Chondrocyte (in vitro differentiated cells): ENCODE measurements at regions not wholly inside any gene's neighbourhood (a gene's known extent, or its start where the extent isn't known, plus 50 kb on each side); places are given as distances from the start of the nearest gene placed in this dataset.

Source experiments
- DNase-seq: peaks from one replicate; pipeline ENCODE4 v3.0.0; 2021; ENCODE audit warnings: mixed read lengths, low spot score
- H3K27ac Mint-ChIP-seq: one replicate; pipeline ENCODE4 v1.8.0; 2021; ENCODE audit warnings: mild to moderate bottlenecking, moderate library complexity, mixed read lengths; ENCODE audit not compliant: unreplicated experiment
- H3K27me3 Mint-ChIP-seq: 2 replicates; pipeline ENCODE4 v1.8.0; 2021; ENCODE audit warnings: low read depth, mixed read lengths
- H3K36me3 Mint-ChIP-seq: 2 replicates; pipeline ENCODE4 v1.8.0; 2021; ENCODE audit warnings: low read depth, mixed read lengths
- H3K4me1 Mint-ChIP-seq: 2 replicates; pipeline ENCODE4 v1.8.0; 2021; ENCODE audit warnings: low read depth, mild to moderate bottlenecking, mixed read lengths
- H3K4me3 Mint-ChIP-seq: one replicate; pipeline ENCODE4 v1.8.0; 2021; ENCODE audit warnings: mild to moderate bottlenecking, moderate library complexity, mixed read lengths; ENCODE audit not compliant: unreplicated experiment
- H3K9me3 Mint-ChIP-seq: 2 replicates; pipeline ENCODE4 v1.8.0; 2021; ENCODE audit warnings: low read depth, mixed read lengths
- TF ChIP-seq, protein P1 (sequence below): fragments of 200-600 bp; sonication (generic); IDR thresholded peaks from 2 replicates; pipeline ENCODE4 v1.5.0; 2021; ENCODE audit warnings: antibody characterized with exemption, mild to moderate bottlenecking, moderate library complexity

DNA sequence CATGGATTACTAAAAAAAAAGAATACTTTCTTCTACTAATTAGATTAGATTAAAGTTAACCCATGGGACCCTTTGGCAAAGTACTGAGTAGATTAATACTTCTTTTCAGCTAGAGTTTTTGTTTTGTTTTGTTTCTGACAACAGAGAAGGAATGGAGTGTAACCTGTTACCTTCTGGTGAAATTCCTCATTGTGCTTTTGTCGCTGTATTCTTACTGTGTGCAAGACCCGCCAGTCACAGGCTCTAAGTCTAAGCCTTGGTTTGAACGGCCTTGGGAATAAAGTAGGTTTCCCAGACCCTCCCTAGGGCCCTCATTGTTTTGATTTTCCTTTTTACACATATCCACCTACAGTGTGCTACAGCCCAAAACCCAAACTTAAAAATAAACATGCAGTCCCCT is 171.1 kb upstream of the IL12A start:
- H3K9me3 Mint-ChIP-seq: no peaks in the 10 kb centered on the region
- peak overlapping the region; percentile 55 for H3K27ac Mint-ChIP-seq
- DNase-seq: no peak
- peaks cover 58% of the 10 kb centered on the region for H3K4me1 Mint-ChIP-seq
- H3K4me3 Mint-ChIP-seq: no peak overlapping the region
- H3K27me3 Mint-ChIP-seq: no peaks in the 10 kb centered on the region
- H3K36me3 Mint-ChIP-seq: peaks cover 3% of the 10 kb centered on the region
- TF ChIP-seq, protein P1, sequence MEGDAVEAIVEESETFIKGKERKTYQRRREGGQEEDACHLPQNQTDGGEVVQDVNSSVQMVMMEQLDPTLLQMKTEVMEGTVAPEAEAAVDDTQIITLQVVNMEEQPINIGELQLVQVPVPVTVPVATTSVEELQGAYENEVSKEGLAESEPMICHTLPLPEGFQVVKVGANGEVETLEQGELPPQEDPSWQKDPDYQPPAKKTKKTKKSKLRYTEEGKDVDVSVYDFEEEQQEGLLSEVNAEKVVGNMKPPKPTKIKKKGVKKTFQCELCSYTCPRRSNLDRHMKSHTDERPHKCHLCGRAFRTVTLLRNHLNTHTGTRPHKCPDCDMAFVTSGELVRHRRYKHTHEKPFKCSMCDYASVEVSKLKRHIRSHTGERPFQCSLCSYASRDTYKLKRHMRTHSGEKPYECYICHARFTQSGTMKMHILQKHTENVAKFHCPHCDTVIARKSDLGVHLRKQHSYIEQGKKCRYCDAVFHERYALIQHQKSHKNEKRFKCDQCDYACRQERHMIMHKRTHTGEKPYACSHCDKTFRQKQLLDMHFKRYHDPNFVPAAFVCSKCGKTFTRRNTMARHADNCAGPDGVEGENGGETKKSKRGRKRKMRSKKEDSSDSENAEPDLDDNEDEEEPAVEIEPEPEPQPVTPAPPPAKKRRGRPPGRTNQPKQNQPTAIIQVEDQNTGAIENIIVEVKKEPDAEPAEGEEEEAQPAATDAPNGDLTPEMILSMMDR: no peak

DNA sequence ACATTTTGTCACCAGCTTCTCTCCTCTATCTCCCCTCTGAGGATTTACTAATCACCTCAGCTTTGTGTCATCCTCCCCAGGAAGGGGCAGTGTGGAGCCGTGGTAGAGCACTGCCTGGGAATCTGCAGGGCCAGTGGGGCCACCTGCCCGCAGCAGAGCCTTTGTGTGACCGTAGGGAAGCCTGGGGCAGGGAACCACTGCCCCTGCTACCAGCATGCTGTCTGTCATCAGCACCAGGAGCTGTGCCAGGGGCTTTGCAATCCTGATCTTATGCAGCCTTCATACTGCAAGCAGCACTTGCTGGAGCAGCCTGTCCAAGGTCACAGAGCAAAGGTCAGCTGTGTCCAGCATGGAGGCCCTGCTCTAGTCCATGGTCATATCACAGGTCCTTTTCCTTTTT is 170.2 kb upstream of the IL12A start:
- Mint-ChIP-seq H3K27me3 (no peaks in the 10 kb centered on the region), H3K4me1 (peaks cover 67% of the 10 kb centered on the region), H3K9me3 (no peaks in the 10 kb centered on the region), H3K36me3 (peaks cover 3% of the 10 kb centered on the region), H3K4me3 (no peak overlapping the region), H3K27ac (no peak overlapping the region)
- no peak for DNase-seq
- TF ChIP-seq, protein P1: peak; percentile 36

DNA sequence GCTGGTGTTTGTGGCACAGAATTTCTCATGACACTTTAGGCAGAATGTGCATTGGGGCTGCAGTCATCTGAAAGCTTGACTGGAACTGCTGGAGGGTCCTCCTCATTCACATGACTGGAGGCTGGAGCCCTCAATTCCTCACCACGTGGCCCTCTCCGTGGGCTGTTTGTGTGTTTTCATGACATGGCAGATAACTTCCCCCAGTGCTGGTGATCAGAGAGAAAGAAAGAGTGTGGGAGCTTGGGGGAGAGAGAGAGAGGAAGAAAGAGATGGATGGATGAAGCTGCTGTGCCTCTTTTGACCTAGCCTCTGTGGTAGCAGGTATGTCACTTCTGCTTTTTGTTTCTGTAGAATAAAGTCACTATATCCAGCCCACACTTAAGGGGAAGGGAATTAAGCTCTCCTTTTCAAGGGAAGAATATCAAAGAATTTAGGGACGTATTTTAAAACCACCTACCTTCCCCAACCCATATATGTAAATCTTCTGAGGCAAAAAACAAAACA is 169.6 kb upstream of the IL12A start:
- no peaks in the 10 kb centered on the region for H3K9me3 Mint-ChIP-seq
- H3K27ac Mint-ChIP-seq: peak overlapping the region; percentile 22
- H3K4me1 Mint-ChIP-seq: peaks cover 69% of the 10 kb centered on the region
- H3K36me3 Mint-ChIP-seq: peaks cover 3% of the 10 kb centered on the region
- TF ChIP-seq, protein P1: no peak
- DNase-seq: no peak
- no peak overlapping the region for H3K4me3 Mint-ChIP-seq
- no peaks in the 10 kb centered on the region for H3K27me3 Mint-ChIP-seq

DNA sequence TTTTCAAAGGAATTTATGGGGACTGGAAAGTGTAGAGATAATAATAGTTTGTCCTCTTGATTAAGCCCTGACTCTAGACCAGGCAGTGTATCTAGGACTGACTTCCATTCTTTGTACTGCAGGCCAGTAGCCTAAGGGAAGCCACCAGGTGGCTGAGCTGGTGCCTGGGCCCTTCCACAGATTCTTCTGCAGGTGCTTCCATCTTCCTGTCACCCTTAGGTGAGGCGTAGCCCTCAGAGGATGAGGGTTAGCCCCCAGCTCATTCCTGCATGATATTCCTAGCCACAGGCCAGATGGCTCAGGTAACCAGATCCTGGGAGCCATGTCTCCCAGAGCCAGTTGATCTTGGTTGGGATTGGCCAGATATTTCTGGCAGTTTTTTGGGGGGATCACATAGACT is 169.0 kb upstream of the IL12A start:
- Mint-ChIP-seq H3K4me3 (no peak overlapping the region), H3K9me3 (no peaks in the 10 kb centered on the region), H3K27me3 (no peaks in the 10 kb centered on the region), H3K4me1 (peaks cover 69% of the 10 kb centered on the region), H3K27ac (peak overlapping the region; percentile 49), H3K36me3 (peaks cover 3% of the 10 kb centered on the region)
- DNase-seq: no peak
- TF ChIP-seq, protein P1: peak; percentile 17

DNA sequence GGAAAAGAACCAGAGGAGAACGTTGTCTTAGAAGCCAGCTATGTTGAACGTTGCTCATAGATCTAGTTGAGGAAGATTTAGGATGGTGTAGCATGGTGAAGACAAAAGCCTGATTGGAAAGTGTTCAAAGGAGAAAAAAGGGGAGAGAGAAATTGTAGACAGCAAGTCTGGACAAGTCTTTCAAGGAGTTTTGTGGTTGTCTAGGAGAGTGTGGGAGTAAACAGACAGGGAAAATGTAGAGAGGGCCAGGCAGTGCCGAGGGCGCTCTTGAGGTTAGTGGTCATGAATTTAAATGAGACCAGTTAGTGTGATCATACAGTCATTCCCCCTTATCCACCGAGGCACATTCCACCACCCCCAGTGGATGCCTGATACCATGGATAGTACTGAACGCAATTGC is 167.5 kb upstream of the IL12A start:
- Mint-ChIP-seq H3K9me3 (no peaks in the 10 kb centered on the region), H3K27ac (peak overlapping the region; percentile 89), H3K27me3 (no peaks in the 10 kb centered on the region), H3K36me3 (peaks cover 3% of the 10 kb centered on the region), H3K4me1 (peaks cover 81% of the 10 kb centered on the region), H3K4me3 (no peak overlapping the region)
- TF ChIP-seq, protein P1: no peak
- no peak for DNase-seq
